ENCODE measurements at regions not wholly inside any gene's neighbourhood (a gene's known extent, or its start where the extent isn't known, plus 50 kb on each side); places are given as distances from the start of the nearest gene placed in this dataset.

DNA sequence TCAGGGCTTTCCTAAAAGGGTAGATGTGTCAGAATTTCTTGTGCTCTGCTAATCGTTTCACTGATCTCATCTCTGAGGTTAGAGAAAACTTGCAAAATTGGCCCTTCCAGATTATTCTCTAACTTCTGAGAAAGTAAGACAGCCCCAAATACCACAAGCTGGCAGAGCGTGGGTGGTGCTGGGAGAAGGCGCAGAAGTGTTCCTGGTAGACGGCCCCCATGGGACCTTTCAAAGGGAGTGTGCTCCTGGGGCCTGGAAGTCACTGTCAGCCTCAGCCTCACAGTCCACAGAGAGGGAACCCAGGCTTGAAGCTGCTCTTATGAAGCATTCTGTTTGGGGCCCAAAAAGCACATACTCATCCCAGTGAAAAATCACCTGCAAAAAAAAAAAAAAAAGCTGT is 86.5 kb upstream of the PFN2 start:
- DNase-seq: no peak

DNA sequence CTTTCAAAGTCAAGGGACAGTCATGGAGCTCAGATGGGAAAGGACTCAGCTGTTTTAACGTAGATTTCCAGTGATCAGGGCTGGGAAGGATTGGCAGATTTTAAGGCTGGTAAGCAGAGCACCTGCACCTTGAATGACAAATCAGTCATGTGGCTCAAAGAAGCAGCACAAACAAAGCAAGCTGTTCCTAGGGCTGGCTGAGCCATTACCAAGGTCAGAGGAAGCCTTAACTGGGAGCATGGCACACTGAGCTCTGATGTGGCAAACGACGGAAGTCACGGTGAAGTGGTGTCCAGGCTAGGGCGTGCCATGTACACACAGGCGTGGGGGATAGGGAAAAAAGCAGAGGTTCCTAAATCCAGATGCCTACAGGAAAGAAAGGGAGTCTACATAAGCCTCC is 84.6 kb upstream of the PFN2 start:
- DNase-seq: no peak

DNA sequence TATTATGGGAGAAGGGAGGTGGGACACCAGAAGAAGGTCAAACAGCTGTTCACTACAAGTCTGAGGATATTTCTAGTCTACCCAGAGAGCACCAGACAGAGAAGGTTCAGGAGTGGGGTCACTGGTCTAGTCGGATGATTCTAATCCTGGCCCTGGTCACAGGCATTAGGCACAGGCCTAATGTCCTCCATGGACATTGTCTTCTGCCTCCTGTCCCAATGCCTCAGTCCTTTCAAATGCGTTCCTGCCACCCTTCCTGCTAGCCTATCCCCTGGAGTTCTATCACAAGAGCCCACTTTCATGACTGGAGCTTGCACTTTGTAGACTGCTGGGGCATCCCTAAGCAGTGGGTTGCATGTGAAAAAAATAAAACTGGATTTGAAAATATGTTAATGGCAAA is 83.9 kb upstream of the PFN2 start:
- DNase-seq: no peak

DNA sequence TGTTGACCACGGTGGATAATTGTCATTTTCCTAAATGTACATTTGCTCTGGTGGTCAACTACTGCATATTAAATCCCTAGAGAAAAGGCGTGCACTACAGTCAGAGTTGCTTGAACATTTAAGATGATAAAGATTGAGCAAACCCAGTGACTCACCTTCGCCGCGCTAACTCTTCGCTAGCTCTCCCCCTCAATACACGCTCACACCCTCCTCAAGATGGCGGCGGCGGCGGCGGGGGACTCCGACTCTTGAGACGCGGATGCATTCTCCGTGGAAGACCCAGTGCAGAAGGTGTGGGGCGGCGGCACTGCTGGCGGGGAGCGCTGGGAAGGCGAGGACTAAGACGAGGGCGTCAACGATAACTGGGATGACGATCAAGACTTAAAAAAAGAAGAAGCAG is 79.8 kb upstream of the PFN2 start:
- no peak for DNase-seq

DNA sequence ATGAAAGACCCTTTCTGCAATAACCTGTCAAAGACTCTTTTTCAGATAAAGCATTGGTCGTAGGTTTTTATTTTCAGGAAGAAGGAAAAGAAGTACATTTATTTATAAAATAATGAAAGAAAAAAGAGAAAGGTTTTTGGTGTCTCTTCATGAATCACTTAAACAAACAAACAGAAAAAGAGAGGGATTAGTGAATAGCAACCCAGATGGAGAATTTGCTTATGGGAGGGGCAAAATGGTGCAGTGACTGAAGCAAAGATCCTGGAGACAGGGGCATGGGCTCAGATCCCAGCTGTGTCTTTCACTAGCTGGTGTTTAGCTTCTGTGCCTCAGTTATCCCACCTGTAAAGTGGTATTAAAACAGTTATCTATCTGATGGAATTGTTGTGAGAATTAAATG is 78.6 kb upstream of the PFN2 start:
- DNase-seq: no peak

DNA sequence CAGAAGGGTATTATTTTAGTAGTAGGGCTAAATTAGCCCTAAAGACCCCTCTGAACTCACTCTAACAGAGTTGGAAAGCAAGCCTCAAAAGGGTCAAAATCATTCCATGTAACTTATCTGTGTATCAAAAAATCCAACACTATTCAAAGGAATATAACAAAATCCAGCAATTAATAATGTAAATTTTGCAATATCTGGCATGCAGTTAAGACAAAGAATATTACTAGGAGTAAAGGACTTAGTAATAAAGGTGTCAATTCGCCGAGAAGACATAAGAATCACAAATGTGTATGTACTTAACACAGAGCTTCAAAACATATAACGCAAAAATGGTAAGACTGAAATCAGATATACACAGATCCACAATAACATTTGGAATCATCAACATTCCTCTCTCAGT is 71.2 kb upstream of the PFN2 start:
- no peak for DNase-seq

DNA sequence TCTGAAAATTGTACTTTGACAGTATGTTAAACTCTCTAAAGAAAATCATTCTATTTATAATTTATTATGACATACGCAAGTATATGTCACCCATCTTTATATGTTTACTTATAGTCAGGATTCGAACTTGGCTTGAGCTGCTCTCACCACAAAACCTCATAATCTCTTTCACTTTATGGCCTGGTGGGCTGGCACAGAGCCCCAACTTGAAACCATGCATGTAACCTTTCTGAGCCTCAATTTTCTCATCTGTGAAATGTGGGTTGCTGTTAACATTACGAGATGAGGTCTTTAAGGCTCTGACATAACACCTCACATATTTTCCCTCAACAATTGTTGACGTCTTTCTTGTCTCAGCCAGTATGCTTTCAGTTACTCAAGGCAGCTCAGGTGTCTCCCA is 69.4 kb upstream of the PFN2 start:
- no peak for DNase-seq

DNA sequence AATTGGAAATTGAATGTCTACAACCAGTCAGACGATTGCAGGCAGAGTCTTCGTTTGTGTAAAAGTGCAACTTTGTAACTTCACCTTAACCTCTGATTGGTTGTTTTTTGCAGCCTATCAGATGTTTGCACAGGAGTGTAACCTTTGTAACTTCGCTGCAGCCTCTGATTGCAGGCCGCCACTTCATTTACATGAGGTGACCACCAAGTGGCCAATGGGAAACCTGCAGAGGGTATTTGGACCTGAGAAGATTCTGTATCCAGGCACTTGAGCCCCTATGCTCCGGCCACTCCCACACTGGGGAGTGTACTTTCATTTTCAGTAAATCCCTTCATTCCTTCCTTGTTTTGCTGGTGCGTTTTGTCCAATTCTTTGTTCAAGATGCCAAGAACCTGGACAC is 68.1 kb upstream of the PFN2 start:
- DNase-seq: no peak

DNA sequence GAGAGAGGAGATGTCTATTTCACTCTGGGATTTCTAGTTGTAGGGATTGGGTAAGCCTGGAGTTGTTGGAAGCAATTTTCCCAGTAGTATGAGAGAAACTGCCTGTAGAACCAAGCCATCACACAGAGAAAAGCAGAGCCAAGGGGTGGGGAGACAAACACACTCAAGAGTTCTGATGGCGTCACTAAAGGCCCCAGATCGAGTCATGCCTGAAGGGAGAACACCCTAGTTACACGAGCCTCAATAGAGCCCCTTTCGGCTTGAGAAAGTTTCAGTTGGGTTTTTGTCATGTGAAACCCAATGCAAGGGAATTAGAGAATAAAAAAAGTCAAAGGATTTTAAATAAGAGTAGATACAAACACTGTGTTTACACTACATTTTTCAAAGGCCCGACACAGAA is 66.1 kb upstream of the PFN2 start:
- DNase-seq: no peak

DNA sequence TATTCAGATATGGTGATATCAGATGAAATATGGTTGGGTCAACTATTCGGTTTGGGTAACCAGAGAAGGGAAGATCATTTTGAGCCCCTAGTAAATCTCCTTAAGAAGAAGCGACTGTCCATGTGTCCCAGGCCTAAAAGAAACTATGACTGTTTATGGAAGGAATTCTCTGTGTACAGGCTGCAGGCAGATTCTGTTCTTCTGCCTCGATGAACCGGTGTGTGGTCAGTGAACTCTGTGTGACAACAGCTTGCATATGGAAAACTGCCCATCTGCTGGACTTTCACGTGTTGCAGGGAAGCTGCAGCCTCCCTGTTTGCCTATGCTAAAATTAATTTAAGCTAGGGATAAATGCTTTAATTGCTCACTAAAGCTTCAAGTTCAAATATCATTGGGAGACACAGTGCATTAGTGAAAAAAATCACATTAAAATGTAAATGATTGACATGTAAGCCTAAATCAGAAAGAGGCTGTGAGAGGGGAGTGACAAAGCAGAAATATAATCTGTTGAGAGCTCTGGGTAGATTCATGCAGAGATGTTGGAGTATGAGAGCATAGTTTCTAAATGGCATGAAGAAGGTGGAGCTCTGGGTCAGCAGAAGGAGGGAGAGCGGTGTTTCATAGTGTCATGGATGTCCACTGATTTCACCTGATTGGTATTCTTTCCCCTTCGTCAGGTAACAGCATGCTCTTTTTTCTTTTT is 65.4 kb upstream of the PFN2 start:
- DNase-seq: no peak

DNA sequence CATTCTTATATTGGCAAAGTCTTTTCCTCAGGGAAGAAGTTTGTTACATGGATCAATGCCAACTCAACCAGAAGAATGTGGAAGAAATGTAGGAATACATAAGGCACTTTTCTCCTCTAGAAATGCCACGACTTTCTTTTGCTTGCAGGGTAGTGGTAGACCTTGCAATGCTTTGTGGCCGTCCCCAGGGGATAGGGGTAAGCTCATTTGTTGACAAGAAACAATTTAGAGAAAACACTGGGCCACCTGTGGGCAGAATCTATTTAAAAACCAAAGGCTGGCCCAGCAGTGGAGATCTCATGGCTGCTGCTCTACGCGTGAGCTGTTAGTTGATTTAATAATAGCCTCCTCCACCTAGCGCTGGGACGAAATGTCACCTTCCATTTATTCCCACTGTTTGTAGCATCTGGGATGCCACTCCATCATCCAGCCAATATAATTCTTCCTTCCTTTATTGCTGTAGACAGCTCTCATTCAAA is 64.6 kb upstream of the PFN2 start:
- DNase-seq: no peak

DNA sequence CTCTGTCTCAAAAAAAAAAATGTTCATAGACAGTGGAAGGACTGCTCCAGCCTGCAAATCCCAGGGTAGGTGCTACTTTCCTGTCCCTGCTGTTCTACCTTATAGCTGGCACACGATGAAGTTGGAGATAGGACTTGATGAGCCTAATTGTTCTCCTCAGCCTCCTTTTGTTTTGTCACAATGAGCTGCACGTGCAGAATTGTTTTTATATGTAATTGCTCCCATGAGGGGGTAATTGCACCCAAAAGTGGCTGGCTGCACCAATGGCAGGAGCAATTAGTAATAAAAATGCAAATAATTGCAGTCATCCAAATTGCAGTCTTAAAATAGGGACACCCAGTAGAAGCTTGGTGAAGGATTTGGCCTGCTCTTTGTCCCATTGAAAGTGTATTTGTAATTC is 63.0 kb upstream of the PFN2 start:
- no peak for DNase-seq

DNA sequence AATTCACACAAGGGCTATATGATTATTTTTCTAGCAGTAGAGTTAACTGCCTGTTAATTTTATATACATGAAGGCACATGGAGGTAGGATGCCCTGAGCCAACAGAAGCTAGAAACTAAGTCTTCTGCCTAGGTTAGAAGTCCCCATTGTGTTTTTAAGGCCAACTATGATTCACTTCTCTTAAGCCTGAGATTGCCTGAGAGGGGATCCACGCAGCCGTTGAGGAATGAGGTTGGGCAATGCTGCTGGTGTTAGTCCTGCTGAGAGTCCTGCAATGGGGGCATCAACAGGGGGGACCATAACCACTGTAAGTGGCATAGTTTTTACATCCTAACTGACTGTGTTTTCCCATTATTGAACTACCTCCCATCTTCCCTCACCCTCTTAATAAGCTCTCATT is 60.1 kb upstream of the PFN2 start:
- DNase-seq: no peak

DNA sequence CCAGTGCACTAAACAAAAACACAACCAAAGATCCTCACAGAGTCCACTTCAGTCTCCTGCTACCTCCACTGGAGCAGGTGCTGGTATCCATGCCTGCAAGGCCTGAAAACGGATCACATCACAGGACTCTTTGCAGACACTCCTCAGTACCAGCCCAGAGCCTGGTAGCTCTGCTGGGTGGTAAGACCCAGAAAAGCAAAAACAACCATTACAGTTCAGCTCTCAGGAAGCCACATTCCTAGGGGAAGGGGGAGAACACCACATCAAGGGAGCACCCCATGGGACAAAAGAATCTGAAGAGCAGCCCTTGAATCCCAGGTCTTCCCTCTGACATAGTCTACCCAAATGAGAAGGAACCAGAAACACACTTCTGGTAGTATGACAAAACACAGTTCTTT is 52.5 kb upstream of the PFN2 start:
- DNase-seq: no peak

DNA sequence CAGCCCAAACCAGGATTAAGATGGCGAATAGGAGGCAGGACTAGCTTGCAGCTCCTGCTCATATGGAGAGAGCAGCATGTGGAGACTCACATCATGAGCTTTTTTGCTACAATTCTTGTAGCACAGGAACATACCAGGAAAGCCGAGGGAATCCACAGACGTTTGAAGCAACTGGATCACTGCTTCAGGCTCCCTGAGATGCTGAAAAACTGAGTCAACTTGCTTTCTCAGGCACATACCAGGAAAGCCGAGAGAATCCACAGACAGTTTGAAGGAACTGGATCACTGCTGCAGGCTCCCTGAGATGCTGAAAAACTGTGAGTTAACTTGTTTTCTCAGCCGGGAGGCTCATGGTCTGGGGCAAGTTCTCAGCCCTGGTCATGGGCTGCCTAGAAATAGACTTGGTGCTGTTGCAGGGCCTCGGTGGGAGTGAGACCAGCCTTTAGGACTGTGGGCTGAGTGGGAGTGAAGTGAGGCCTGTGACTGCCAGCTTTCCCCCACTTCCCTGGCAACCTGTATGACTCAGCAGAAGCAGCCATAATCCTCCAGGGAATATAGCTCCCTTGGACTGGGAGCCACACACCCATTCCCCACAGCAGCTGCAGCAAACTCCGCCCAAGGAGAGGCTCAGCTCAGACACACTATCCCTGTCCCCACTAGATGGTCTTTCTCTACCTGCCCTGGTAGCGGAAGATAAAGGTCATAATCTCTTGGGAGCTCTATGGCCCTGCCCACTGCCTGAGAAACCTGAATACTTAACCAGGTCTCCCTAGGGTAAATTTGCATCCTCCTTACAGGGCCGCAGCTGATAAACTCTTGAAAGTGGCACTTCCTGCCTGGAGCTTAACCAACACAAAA is 51.9 kb upstream of the PFN2 start:
- no peak for DNase-seq

DNA sequence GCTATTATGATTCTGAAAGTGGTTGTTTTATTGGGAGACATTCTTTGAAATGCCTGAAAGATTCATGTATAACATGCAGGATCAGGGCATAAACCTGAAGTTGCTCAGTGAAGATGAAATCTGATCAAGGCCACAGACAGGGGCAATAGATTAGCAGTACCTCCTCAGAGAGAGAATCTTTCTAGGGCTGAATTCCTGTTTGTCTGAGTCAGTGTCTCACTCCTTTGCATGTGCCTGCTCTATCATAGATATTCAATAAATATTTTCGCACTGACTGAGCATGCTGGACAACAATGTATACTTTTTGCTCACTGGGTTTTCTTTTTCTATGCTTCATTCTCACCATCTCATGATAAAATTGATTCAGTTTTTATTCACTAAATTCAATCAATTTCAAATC is 49.8 kb upstream of the PFN2 start:
- no peak for DNase-seq
